Aorta (tissue), 5 donors: ENCODE measurements at regions not wholly inside any gene's neighbourhood (a gene's known extent, or its start where the extent isn't known, plus 50 kb on each side); places are given as distances from the start of the nearest gene placed in this dataset.

Experiments
- ATAC-seq: fragments of 200-7000 bp; cut with Tn5 transposase; one replicate; pipeline ENCODE4 v1.9.1; 2022; ENCODE audit warnings: moderate library complexity; ENCODE audit not compliant: low FRiP score
- DNase-seq, 2 donors: peaks; one replicate each; pipeline ENCODE4 v3.0.0-alpha.2; 2020
- H3K27ac ChIP-seq, 2 donors: one replicate each; pipeline ENCODE4 v1.5.1; 2013; ENCODE audit warnings: low read length in 2 of 2, mild to moderate bottlenecking in 2 of 2, moderate library complexity in 2 of 2, control low read depth in 1 of 2, inconsistent platforms in 1 of 2, low read depth in 1 of 2
- H3K27me3 ChIP-seq, 2 donors: one replicate each; pipeline ENCODE4 v1.6.1; 2013; ENCODE audit warnings: control low read depth in 1 of 2, low read length in 1 of 2, mild to moderate bottlenecking in 1 of 2, moderate library complexity in 1 of 2; ENCODE audit not compliant: insufficient read depth in 2 of 2, control insufficient read depth in 1 of 2
- H3K36me3 ChIP-seq, 2 donors: one replicate each; pipeline ENCODE4 v1.6.1; 2013; ENCODE audit warnings: control low read depth in 1 of 2, low read length in 1 of 2, mild to moderate bottlenecking in 1 of 2; ENCODE audit not compliant: insufficient read depth in 2 of 2, control insufficient read depth in 1 of 2
- H3K4me1 ChIP-seq, 2 donors: one replicate each; pipeline ENCODE4 v1.6.1; 2013; ENCODE audit warnings: low read length in 2 of 2, control low read depth in 1 of 2, mild to moderate bottlenecking in 1 of 2, moderate library complexity in 1 of 2; ENCODE audit not compliant: insufficient read depth in 2 of 2, control insufficient read depth in 1 of 2
- H3K4me3 ChIP-seq, 2 donors: one replicate each; pipeline ENCODE4 v1.5.1; 2013; ENCODE audit warnings: low read length in 2 of 2, control low read depth in 1 of 2, mild to moderate bottlenecking in 1 of 2
- H3K9me3 ChIP-seq: one replicate; pipeline ENCODE4 v1.6.1; 2013; ENCODE audit warnings: mild to moderate bottlenecking, low read length; ENCODE audit not compliant: control insufficient read depth
- WGBS, 2 donors: extraction: QIAGEN DNeasy Blood & Tissue Kit; methylation state at CpG; one replicate each; pipeline ENCODE4 v1.1.7; 2013; 5-methylcytosine and 5-hydroxymethylcytosine counted together
- intact Hi-C, 2 donors: fragments of 100-400 bp; cut with DNase I; formaldehyde crosslinking; loops; one replicate each; pipeline versions ENCODE4 v1.14.2 to v1.15.0; 2022
- donor health status: healthy with polysubstance abuse.
- donor health status: Bipolar disorder and iron deficiency.
- donor health status: DM: no; HTN: no; CAD: no.
- donor health status: DM: no; HTN: no; CAD: no.
- donor health status: DM: yes; HTN: yes; CAD: no.

GRCh38 chr5:173385832-173386360 lies 57.7 kb upstream of the STC2 start:
- H3K27ac ChIP-seq = no peak overlapping the region
- no peaks in the 10 kb centered on the region for H3K4me1 ChIP-seq
- no peaks in the 10 kb centered on the region for H3K27me3 ChIP-seq
- WGBS, 2 donors = 86 to 88% methylated on average over 4 of the region's 4 CpGs
- ATAC-seq (no peak), DNase-seq (no peak)
- intact Hi-C loops = no loop called here
- no peak overlapping the region for H3K4me3 ChIP-seq
- no peaks in the 10 kb centered on the region for H3K36me3 ChIP-seq
- H3K9me3 ChIP-seq = no peaks in the 10 kb centered on the region

GRCh38 chr5:173383711-173384110 lies 55.5 kb upstream of the STC2 start:
- intact Hi-C loops = no loop called here
- Histone ChIP-seq H3K4me3 (no peak overlapping the region), H3K9me3 (no peaks in the 10 kb centered on the region), H3K4me1 (no peaks in the 10 kb centered on the region), H3K27me3 (no peaks in the 10 kb centered on the region), H3K27ac (no peak overlapping the region), H3K36me3 (no peaks in the 10 kb centered on the region)
- DNase-seq = no peak
- ATAC-seq = no peak
- WGBS, 2 donors = 88 to 93% methylated on average over 4 of the region's 4 CpGs

GRCh38 chr5:173378727-173379126 lies 50.5 kb upstream of the STC2 start:
- Histone ChIP-seq H3K36me3 (no peaks in the 10 kb centered on the region), H3K27ac (no peak overlapping the region), H3K9me3 (no peaks in the 10 kb centered on the region), H3K27me3 (no peaks in the 10 kb centered on the region), H3K4me1 (no peaks in the 10 kb centered on the region), H3K4me3 (no peak overlapping the region)
- DNase-seq = no peak
- 97 to 100% methylated on average over 3 of the region's 3 CpGs for WGBS, 2 donors
- ATAC-seq = no peak
- intact Hi-C loops = no loop called here
